ENCODE measurements at regions not wholly inside any gene's neighbourhood (a gene's known extent, or its start where the extent isn't known, plus 50 kb on each side); places are given as distances from the start of the nearest gene placed in this dataset.

- no peak for TF ChIP-seq EZH2 (IDR thresholded peaks at IDR 0.05; ENCODE audit: borderline replicate concordance, insufficient read depth, low read length, poor library complexity, severe bottlenecking)
- TF ChIP-seq CTCF (IDR thresholded peaks at IDR 0.05; ENCODE audit: poor library complexity, severe bottlenecking), result no peak
- TF ChIP-seq EP300 (conservative IDR thresholded peaks at IDR 0.05; ENCODE audit: poor library complexity, severe bottlenecking), result no peak
- no peak for TF ChIP-seq POLR2AphosphoS5 (IDR thresholded peaks at IDR 0.05)
- TF ChIP-seq SMC3 (conservative IDR thresholded peaks at IDR 0.05; ENCODE audit: poor library complexity), result no peak
- TF ChIP-seq RAD21 (conservative IDR thresholded peaks at IDR 0.05), result no peak
- no peak for TF ChIP-seq TAF1 (IDR thresholded peaks at IDR 0.05; ENCODE audit: low read depth)
- no peak for TF ChIP-seq MXI1 (conservative IDR thresholded peaks at IDR 0.05; ENCODE audit: poor library complexity, severe bottlenecking)
- no peak for TF ChIP-seq REST (IDR thresholded peaks at IDR 0.05; ENCODE audit: borderline replicate concordance)
These were observed 692.6 kb downstream of the RAB28 start for GRCh38 chr4:12791536-12791935.
